ENCODE measurements at regions not wholly inside any gene's neighbourhood (a gene's known extent, or its start where the extent isn't known, plus 50 kb on each side); places are given as distances from the start of the nearest gene placed in this dataset.
A peak's percentile ranks its signal among the peaks of the same experiment; 100 is the strongest.

DNA sequence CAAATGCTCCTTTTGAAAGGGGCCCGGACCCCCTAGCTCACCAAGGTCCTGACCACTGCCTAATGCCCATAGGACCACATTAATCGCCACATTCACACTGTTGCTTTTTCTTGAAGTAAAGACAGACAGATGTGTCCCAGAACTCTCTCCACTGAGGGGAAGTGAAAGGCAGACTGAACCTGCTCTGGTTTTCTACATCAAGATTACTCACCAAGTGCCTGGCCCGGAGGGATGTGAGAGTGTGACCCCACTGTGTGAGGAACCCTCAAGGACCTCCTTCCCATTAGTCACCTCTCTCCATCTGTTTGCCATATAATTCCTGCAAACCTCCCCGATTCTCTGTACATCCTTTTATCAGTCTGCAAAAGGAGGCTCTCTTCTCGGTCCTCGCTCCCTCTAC is 381.5 kb downstream of the OMA1 start:
- ChIA-PET POLR2A (no interaction called here), CTCF (interaction anchor here (0.7 kb wide), 1 partner anchor 257 kb away, joined by 3 read pairs; no protein-coding TSS in a partner anchor)
- H3K4me1 ChIP-seq (ENCODE audit: control insufficient read depth in 2 of 2, insufficient read depth in 2 of 2, low read length in 2 of 2), result no peaks in the 10 kb centered on the region
- no peak overlapping the region for H2AFZ ChIP-seq (ENCODE audit: insufficient read depth, low read depth, low read length, poor library complexity, severe bottlenecking)
- H3K4me2 ChIP-seq (replicated peaks; ENCODE audit: low read depth, low read length, poor library complexity, severe bottlenecking), result no peak overlapping the region
- WGBS (ENCODE audit: insufficient coverage), result 82% methylated on average over 5 of the region's 6 CpGs
- Mint-ChIP-seq H3K4me1 (no peaks in the 10 kb centered on the region), H3K4me3 (no peak overlapping the region), H3K27ac (no peak overlapping the region), H3K9me3 (ENCODE audit: insufficient read depth) (no peaks in the 10 kb centered on the region), H3K27me3 (peaks cover under 1% of the 10 kb centered on the region)
- H3K4me3 ChIP-seq (ENCODE audit: control extremely low read depth in 1 of 5, extremely low read depth in 1 of 5, insufficient read depth in 1 of 5, low read depth in 2 of 5, low read length in 4 of 5), result no peak overlapping the region
- no peaks in the 10 kb centered on the region for H3K79me2 ChIP-seq (ENCODE audit: control insufficient read depth, insufficient read depth, low read length)
- intact Hi-C loops (cut with micrococcal nuclease), result no loop called here
- no peaks in the 10 kb centered on the region for H3K27me3 ChIP-seq (replicated peaks in 1 of 4; ENCODE audit: control extremely low read depth in 1 of 4, control insufficient read depth in 3 of 4, insufficient read depth in 4 of 4, low read length in 3 of 4)
- H3K9ac ChIP-seq (ENCODE audit: low read length), result no peak overlapping the region
- H3K36me3 ChIP-seq (replicated peaks in 1 of 2; ENCODE audit: control extremely low read depth in 1 of 2, control insufficient read depth in 1 of 2, extremely low read depth in 1 of 2, insufficient read depth in 2 of 2, low read length in 1 of 2), result no peaks in the 10 kb centered on the region
- DNase-seq, result no peak
- TF ChIP-seq, protein P1, sequence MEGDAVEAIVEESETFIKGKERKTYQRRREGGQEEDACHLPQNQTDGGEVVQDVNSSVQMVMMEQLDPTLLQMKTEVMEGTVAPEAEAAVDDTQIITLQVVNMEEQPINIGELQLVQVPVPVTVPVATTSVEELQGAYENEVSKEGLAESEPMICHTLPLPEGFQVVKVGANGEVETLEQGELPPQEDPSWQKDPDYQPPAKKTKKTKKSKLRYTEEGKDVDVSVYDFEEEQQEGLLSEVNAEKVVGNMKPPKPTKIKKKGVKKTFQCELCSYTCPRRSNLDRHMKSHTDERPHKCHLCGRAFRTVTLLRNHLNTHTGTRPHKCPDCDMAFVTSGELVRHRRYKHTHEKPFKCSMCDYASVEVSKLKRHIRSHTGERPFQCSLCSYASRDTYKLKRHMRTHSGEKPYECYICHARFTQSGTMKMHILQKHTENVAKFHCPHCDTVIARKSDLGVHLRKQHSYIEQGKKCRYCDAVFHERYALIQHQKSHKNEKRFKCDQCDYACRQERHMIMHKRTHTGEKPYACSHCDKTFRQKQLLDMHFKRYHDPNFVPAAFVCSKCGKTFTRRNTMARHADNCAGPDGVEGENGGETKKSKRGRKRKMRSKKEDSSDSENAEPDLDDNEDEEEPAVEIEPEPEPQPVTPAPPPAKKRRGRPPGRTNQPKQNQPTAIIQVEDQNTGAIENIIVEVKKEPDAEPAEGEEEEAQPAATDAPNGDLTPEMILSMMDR (IDR thresholded peaks at IDR 0.05), result no peak
- no peak for TF ChIP-seq EZH2 (IDR thresholded peaks at IDR 0.05; ENCODE audit: borderline replicate concordance, insufficient read depth, low read depth, low read length, poor library complexity, severe bottlenecking)
- ATAC-seq (ENCODE audit: low read depth), result no peak
- no peak overlapping the region for H3K27ac ChIP-seq (ENCODE audit: low read length in 2 of 2)
- no peaks in the 10 kb centered on the region for H3K9me3 ChIP-seq (ENCODE audit: control extremely low read depth in 1 of 3, control insufficient read depth in 2 of 3, insufficient read depth in 1 of 3, low read length in 2 of 3)
- H4K20me1 ChIP-seq (ENCODE audit: control insufficient read depth, insufficient read depth, low read length, poor library complexity, severe bottlenecking), result no peaks in the 10 kb centered on the region

DNA sequence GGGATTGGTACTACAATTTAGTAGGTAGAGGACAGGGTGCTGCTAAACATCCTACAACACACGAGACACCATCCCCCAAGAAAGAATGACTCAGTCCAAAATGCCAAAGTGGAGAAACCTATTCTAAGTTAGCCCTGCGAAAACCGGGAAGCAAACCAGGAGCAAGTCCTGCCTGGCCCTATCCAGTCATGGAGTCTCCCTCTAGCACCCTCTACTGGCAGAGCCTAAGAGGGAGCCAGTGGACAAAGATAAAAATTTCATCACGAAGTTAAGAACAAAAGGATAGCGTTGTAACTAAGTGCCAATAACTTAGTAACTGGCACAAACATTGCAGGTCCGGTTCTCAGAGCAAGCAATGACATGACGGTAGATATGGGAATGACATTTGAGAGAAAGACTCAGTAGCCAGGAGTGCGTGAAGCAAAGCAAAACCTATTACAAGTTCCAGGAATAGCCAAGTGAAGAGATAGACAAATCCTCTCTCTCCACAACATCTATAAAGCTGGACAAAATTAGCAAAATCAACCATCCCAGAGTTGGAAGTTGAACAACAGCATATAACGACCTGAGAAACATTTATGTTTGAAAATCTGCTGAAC is 383.5 kb downstream of the OMA1 start:
- intact Hi-C loops (cut with micrococcal nuclease), result no loop called here
- Histone ChIP-seq H3K4me3 (ENCODE audit: control extremely low read depth in 1 of 5, extremely low read depth in 1 of 5, insufficient read depth in 1 of 5, low read depth in 2 of 5, low read length in 4 of 5) (no peak overlapping the region), H3K36me3 (replicated peaks in 1 of 2; ENCODE audit: control extremely low read depth in 1 of 2, control insufficient read depth in 1 of 2, extremely low read depth in 1 of 2, insufficient read depth in 2 of 2, low read length in 1 of 2) (no peaks in the 10 kb centered on the region), H3K79me2 (ENCODE audit: control insufficient read depth, insufficient read depth, low read length) (no peaks in the 10 kb centered on the region), H2AFZ (ENCODE audit: insufficient read depth, low read depth, low read length, poor library complexity, severe bottlenecking) (no peak overlapping the region), H3K4me2 (replicated peaks; ENCODE audit: low read depth, low read length, poor library complexity, severe bottlenecking) (no peak overlapping the region), H3K9me3 (ENCODE audit: control extremely low read depth in 1 of 3, control insufficient read depth in 2 of 3, insufficient read depth in 1 of 3, low read length in 2 of 3) (no peaks in the 10 kb centered on the region), H4K20me1 (ENCODE audit: control insufficient read depth, insufficient read depth, low read length, poor library complexity, severe bottlenecking) (no peaks in the 10 kb centered on the region), H3K27me3 (replicated peaks in 1 of 4; ENCODE audit: control extremely low read depth in 1 of 4, control insufficient read depth in 3 of 4, insufficient read depth in 4 of 4, low read length in 3 of 4) (no peaks in the 10 kb centered on the region), H3K27ac (ENCODE audit: low read length in 2 of 2) (no peak overlapping the region), H3K9ac (ENCODE audit: low read length) (no peak overlapping the region), H3K4me1 (ENCODE audit: control insufficient read depth in 2 of 2, insufficient read depth in 2 of 2, low read length in 2 of 2) (no peaks in the 10 kb centered on the region)
- H3K4me3 Mint-ChIP-seq, result no peak overlapping the region
- DNase-seq, result no peak
- H3K27ac Mint-ChIP-seq, result no peak overlapping the region
- WGBS (ENCODE audit: insufficient coverage), result 49% methylated on average over 8 of the region's 9 CpGs
- TF ChIP-seq, protein P1 (IDR thresholded peaks at IDR 0.05), result peak; percentile 41
- TF ChIP-seq EZH2 (IDR thresholded peaks at IDR 0.05; ENCODE audit: borderline replicate concordance, insufficient read depth, low read depth, low read length, poor library complexity, severe bottlenecking), result no peak
- H3K9me3 Mint-ChIP-seq (ENCODE audit: insufficient read depth), result no peaks in the 10 kb centered on the region
- no peaks in the 10 kb centered on the region for H3K4me1 Mint-ChIP-seq
- CTCF ChIA-PET, result interaction anchor here (0.9 to 1.4 kb wide), 2 partner anchors 83 to 259 kb away, joined by 3 read pairs; no protein-coding TSS in a partner anchor
- ATAC-seq (ENCODE audit: low read depth), result no peak
- no peaks in the 10 kb centered on the region for H3K27me3 Mint-ChIP-seq
- POLR2A ChIA-PET, result no interaction called here
